Small intestine (tissue), 7 donors: ENCODE measurements at regions not wholly inside any gene's neighbourhood (a gene's known extent, or its start where the extent isn't known, plus 50 kb on each side); places are given as distances from the start of the nearest gene placed in this dataset.

Experiments
- DNase-seq, 2 donors: peaks; one replicate each; pipeline versions ENCODE4 v3.0.0 to v3.0.0-alpha.2; 2013
- FAIRE-seq: peaks from 2 replicates; lab custom pipeline; 2012; peaks lifted over from hg19 to GRCh38; lab: Jason Lieb, UNC
- H3K27ac ChIP-seq, 3 donors: one replicate each; pipeline ENCODE4 v1.5.1; 2013; ENCODE audit warnings: low read length in 2 of 3, mild to moderate bottlenecking in 2 of 3, control low read depth in 1 of 3, inconsistent platforms in 1 of 3, low read depth in 1 of 3, moderate library complexity in 1 of 3
- H3K27me3 ChIP-seq, 3 donors: one replicate each; pipeline ENCODE4 v1.6.1; 2013; ENCODE audit warnings: low read length in 3 of 3, inconsistent platforms in 1 of 3; ENCODE audit not compliant: control insufficient read depth in 3 of 3, insufficient read depth in 3 of 3
- H3K36me3 ChIP-seq, 3 donors: one replicate each; pipeline ENCODE4 v1.6.1; 2013; ENCODE audit warnings: low read length in 3 of 3, inconsistent platforms in 1 of 3, low read depth in 1 of 3, mild to moderate bottlenecking in 1 of 3, moderate library complexity in 1 of 3; ENCODE audit not compliant: control insufficient read depth in 3 of 3, insufficient read depth in 2 of 3
- H3K4me1 ChIP-seq, 3 donors: one replicate each; pipeline ENCODE4 v1.6.1; 2013; ENCODE audit warnings: low read length in 2 of 3, inconsistent platforms in 1 of 3, low read depth in 1 of 3, mild to moderate bottlenecking in 1 of 3, moderate library complexity in 1 of 3; ENCODE audit not compliant: control insufficient read depth in 3 of 3, insufficient read depth in 2 of 3
- H3K4me3 ChIP-seq, 3 donors: one replicate each; pipeline ENCODE4 v1.5.1; 2013; ENCODE audit warnings: low read length in 3 of 3, control low read depth in 1 of 3, inconsistent platforms in 1 of 3, low read depth in 1 of 3, mild to moderate bottlenecking in 1 of 3, moderate library complexity in 1 of 3
- H3K9me3 ChIP-seq, 2 donors: one replicate each; pipeline ENCODE4 v1.6.1; 2013; ENCODE audit warnings: low read depth in 1 of 2, low read length in 1 of 2; ENCODE audit not compliant: control insufficient read depth in 2 of 2, insufficient read depth in 1 of 2
- WGBS, 3 donors: extraction: QIAGEN DNeasy Blood & Tissue Kit; methylation state at CpG; one replicate each; pipeline ENCODE4 v1.1.7; 2013; 5-methylcytosine and 5-hydroxymethylcytosine counted together
- donor health status: healthy with polysubstance abuse.
- donor health status: control.
- donor health status: control.
- donor health status: Bipolar disorder and iron deficiency.
- donor health status: healthy.

DNA sequence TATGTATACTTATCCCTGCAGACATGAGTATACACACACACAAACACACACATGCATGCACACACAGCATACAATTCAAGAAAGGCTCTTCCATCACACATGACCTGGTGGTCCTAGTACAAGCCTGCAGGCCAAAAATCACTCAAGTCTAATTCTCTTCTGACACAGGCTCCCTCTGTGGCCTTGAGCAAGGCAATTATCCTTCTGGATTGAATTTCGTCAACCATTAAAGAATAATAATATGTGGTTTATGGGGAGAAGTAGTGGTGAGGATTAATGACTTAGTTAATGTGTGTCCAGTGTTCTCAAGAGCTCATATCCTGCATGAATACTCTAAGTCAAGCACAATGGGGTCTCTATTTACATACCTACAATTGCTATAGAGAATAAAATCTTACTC lies 161.8 kb upstream of the KIAA1217 start:
- Histone ChIP-seq H3K27ac (no peak overlapping the region), H3K9me3 (no peaks in the 10 kb centered on the region), H3K4me3 (no peak overlapping the region), H3K4me1 (no peaks in the 10 kb centered on the region), H3K27me3 (peaks cover 0 to 1% (median 0%) of the 10 kb centered on the region in 3 donors), H3K36me3 (no peaks in the 10 kb centered on the region)
- WGBS, 3 donors: 58 to 90% (median 78%) methylated on average over 1 of the region's 1 CpG
- no peak for FAIRE-seq
- DNase-seq: no peak

DNA sequence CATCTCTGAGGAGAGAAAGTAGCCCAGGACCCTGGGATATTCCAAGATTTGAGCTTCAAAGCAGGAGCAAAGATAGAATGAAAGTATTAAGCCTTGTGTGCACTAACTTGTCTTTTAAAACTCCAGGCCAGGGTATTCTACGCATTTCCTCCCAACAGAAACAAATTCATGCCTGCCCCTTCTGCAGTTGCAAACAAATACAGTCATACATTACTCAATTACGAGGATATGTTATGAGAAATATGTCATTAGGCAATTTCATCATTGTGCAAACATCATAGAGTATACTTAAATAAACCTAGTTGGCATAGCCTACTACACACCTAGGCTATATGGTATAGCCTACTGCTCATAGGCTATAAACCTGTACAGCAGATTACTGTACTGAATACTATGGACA lies 154.5 kb upstream of the KIAA1217 start:
- no peak for FAIRE-seq

DNA sequence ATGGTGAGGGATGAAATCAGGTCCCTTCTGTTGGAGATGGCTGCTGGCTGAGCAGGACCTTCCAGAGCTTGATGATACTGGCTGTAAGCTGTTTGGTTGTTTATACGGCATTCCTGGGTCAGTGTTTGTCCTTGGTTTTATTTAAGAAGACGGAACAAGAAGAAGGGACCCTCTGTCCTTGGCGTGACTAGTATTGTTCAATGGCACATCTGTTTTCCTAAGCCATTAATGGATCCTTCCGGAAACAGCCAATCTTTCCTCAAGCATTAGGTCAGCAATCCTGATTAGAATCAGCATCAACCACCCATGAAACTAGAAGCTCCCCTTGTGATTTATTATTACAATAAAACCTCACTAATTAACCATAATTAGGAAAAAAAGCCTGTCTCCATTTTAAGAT lies 128.7 kb upstream of the KIAA1217 start:
- no peak overlapping the region for H3K27ac ChIP-seq
- H3K27me3 ChIP-seq: no peaks in the 10 kb centered on the region
- no peaks in the 10 kb centered on the region for H3K36me3 ChIP-seq
- FAIRE-seq: no peak
- no peak overlapping the region for H3K4me3 ChIP-seq
- DNase-seq: no peak
- WGBS, 3 donors: 85 to 89% (median 86%) methylated on average over 4 of the region's 4 CpGs
- H3K4me1 ChIP-seq: no peaks in the 10 kb centered on the region
- H3K9me3 ChIP-seq: no peaks in the 10 kb centered on the region

More for the DNA sequence above, 154.5 kb upstream of the KIAA1217 start:
- Histone ChIP-seq H3K27me3 (no peaks in the 10 kb centered on the region), H3K4me3 (no peak overlapping the region), H3K27ac (no peak overlapping the region), H3K4me1 (no peaks in the 10 kb centered on the region), H3K9me3 (no peaks in the 10 kb centered on the region), H3K36me3 (no peaks in the 10 kb centered on the region)
- WGBS, 3 donors: 55 to 78% (median 57%) methylated on average over 2 of the region's 2 CpGs
- DNase-seq: no peak

DNA sequence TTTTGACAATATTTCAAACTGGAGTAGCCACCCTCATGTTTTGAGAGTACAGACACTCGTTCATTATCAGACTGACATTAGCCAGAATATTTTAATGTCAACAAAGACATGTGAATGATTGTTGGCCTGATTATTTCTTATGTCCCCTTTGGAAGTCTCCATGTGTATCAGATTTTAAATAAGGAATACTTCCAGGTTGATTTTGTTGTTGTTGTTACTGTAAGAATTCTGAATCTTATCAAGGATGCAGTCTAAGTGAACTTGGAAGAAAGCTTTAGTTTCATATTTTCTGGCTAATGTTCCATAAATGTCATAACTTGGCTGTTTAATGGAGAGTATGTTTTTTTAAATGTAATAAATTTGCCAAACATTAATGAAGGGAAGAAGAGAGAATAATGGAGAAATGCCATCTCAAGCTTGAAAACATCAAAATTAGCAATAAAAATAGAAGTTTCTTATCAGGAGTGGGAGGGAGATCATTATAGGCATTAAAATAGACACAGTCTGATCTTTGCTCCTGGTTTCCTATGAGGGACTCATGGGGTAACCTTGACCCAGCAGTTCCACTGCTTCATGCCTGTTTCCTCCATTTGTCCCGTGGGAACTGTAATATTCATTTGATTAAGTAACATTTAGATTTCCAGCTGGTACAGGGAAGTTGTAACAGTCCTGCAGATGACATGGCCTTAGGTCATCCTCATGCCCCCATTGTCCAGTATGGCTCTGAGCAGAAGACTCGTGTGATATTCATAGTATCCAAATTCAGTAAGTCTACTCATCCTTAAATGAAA lies 122.4 kb upstream of the KIAA1217 start:
- Histone ChIP-seq H3K4me3 (no peak overlapping the region), H3K9me3 (no peaks in the 10 kb centered on the region), H3K27ac (no peak overlapping the region), H3K36me3 (no peaks in the 10 kb centered on the region), H3K27me3 (no peaks in the 10 kb centered on the region), H3K4me1 (no peaks in the 10 kb centered on the region)
- 28 to 47% (median 42%) methylated on average over 3 of the region's 3 CpGs for WGBS, 3 donors
- no peak for DNase-seq
- FAIRE-seq: no peak

- DNase-seq: no peak
- Histone ChIP-seq H3K36me3 (no peaks in the 10 kb centered on the region), H3K27ac (no peak overlapping the region), H3K9me3 (peaks cover 0 to 2% of the 10 kb centered on the region in 2 donors), H3K4me3 (no peak overlapping the region), H3K27me3 (no peaks in the 10 kb centered on the region), H3K4me1 (no peaks in the 10 kb centered on the region)
- 53 to 69% (median 58%) methylated on average over 2 of the region's 2 CpGs for WGBS, 3 donors
- no peak for FAIRE-seq
Observed at GRCh38 chr10:24091256-24091655, 117.7 kb upstream of the KIAA1217 start.

DNA sequence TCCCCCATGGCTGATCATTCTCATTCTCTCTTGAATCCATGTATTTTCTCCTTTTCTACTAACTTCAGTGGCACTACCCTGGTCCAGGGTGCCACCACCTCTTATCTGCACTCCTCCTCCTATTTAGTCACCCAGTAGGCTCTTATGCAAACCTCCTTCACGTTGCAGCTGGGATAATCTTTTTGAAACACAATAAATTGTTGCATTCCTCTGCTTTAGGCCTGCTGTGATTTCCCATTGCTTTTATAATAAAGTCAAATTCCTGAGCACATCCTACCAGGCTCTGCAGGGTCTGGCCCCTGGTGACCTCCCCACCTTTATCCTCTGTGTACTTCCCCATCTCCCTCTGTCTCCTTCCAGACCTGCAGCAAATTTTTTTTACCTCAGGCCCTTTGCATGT lies 112.7 kb upstream of the KIAA1217 start:
- no peak for DNase-seq
- no peaks in the 10 kb centered on the region for H3K4me1 ChIP-seq
- no peak overlapping the region for H3K27ac ChIP-seq
- no peaks in the 10 kb centered on the region for H3K36me3 ChIP-seq
- H3K9me3 ChIP-seq: peaks cover 0 to 2% of the 10 kb centered on the region in 2 donors
- H3K27me3 ChIP-seq: no peaks in the 10 kb centered on the region
- FAIRE-seq: no peak
- 24 to 38% (median 31%) methylated on average over 1 of the region's 1 CpG for WGBS, 3 donors
- no peak overlapping the region for H3K4me3 ChIP-seq

DNA sequence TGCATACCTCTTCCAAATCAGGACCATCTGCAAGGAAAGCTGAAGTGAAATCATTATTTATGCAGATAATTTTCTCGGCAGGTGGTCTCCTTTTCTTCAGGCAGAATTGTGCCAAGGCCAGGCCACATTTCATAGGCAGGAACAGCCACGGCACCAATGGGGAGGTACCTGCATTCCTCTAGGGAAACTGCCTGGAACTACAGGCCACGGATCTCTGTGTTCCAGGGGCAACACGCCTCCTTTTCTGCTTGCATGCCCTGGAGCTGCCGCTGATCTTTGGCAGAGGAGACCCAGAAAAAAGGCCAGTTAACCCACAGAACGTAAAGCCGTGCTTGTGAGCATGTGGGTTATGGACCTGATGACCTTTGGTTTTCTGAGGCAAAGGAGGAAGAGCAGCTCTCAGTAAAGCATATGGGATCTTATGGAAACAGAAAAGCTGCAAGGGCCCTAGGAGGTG lies 111.2 kb upstream of the KIAA1217 start:
- Histone ChIP-seq H3K4me1 (no peaks in the 10 kb centered on the region), H3K4me3 (no peak overlapping the region), H3K27me3 (no peaks in the 10 kb centered on the region), H3K36me3 (no peaks in the 10 kb centered on the region), H3K27ac (no peak overlapping the region), H3K9me3 (peaks cover 0 to 2% of the 10 kb centered on the region in 2 donors)
- FAIRE-seq (no peak), DNase-seq (peak in 1 of 2 donors; percentile 10)
- 59 to 64% (median 60%) methylated on average over 7 of the region's 7 CpGs for WGBS, 3 donors

- Histone ChIP-seq H3K4me3 (no peak overlapping the region), H3K36me3 (no peaks in the 10 kb centered on the region), H3K27me3 (no peaks in the 10 kb centered on the region), H3K9me3 (no peaks in the 10 kb centered on the region), H3K4me1 (no peaks in the 10 kb centered on the region), H3K27ac (no peak overlapping the region)
- DNase-seq (no peak), FAIRE-seq (no peak)
- 59 to 71% (median 59%) methylated on average over 1 of the region's 1 CpG for WGBS, 3 donors
Observed at GRCh38 chr10:24104895-24105294, 104.0 kb upstream of the KIAA1217 start.
